ENCODE measurements at regions not wholly inside any gene's neighbourhood (a gene's known extent, or its start where the extent isn't known, plus 50 kb on each side); places are given as distances from the start of the nearest gene placed in this dataset.

- no peak overlapping the region for H3K23ac ChIP-seq (ENCODE audit: low read depth, low read length)
- no peak for DNase-seq
- no peak overlapping the region for H3K4me2 ChIP-seq (ENCODE audit: low read depth, low read length)
- H3K9me3 ChIP-seq (ENCODE audit: control insufficient read depth, insufficient read depth, low read length) = no peaks in the 10 kb centered on the region
- no peak overlapping the region for H3K56ac ChIP-seq (ENCODE audit: extremely low read depth, insufficient read depth, low read length)
- no peak overlapping the region for H3K9ac ChIP-seq (ENCODE audit: low read depth, low read length)
- no peaks in the 10 kb centered on the region for H3K79me1 ChIP-seq (ENCODE audit: low read depth in 1 of 2, low read length in 2 of 2)
- no peaks in the 10 kb centered on the region for H3K9me1 ChIP-seq (ENCODE audit: insufficient read depth, low read length)
- H2AK9ac ChIP-seq (replicated peaks; ENCODE audit: low read depth, low read length, poor library complexity) = no peak overlapping the region
- H3K14ac ChIP-seq (replicated peaks; ENCODE audit: low read depth, low read length) = no peak overlapping the region
- intact Hi-C loops (cut with micrococcal nuclease) (no loop called here), dilution Hi-C loops (cut with HindIII; ENCODE audit: low sequenced_read_pairs, unreplicated experiment) (no loop called here), in situ Hi-C loops (cut with MboI; ENCODE audit: low sequenced_read_pairs) (no loop called here)
- no peaks in the 10 kb centered on the region for H3K27me3 ChIP-seq (ENCODE audit: control insufficient read depth, insufficient read depth, low read length)
- H2AK5ac ChIP-seq (ENCODE audit: low read depth, low read length) = no peak overlapping the region
- no peak overlapping the region for H2BK5ac ChIP-seq (ENCODE audit: low read depth, low read length, poor library complexity, severe bottlenecking)
- H4K5ac ChIP-seq (ENCODE audit: low read depth, low read length) = no peak overlapping the region
- no peak overlapping the region for H4K91ac ChIP-seq (ENCODE audit: insufficient read depth, low read depth, low read length)
- no peak overlapping the region for H4K8ac ChIP-seq (ENCODE audit: low read depth in 2 of 2, low read length in 2 of 2)
- no peak for ATAC-seq (ENCODE audit: low read depth)
- no peak overlapping the region for H3K4me3 ChIP-seq (ENCODE audit: insufficient read depth, low read depth, low read length)
- no peak overlapping the region for H3K18ac ChIP-seq (ENCODE audit: low read depth, low read length)
- no peak overlapping the region for H3K27ac ChIP-seq (ENCODE audit: insufficient read depth, low read length)
- CTCF ChIA-PET = no interaction called here
- H3K4ac ChIP-seq (ENCODE audit: low read depth, low read length) = no peak overlapping the region
- no peak overlapping the region for H2BK120ac ChIP-seq (ENCODE audit: low read depth, low read length)
- TF ChIP-seq RAD21 (IDR thresholded peaks at IDR 0.05; ENCODE audit: low read length) (no peak), BHLHE40 (IDR thresholded peaks at IDR 0.05; ENCODE audit: low read depth, low read length) (no peak), RFX5 (IDR thresholded peaks at IDR 0.05; ENCODE audit: low read depth, low read length) (no peak), CTCF (conservative IDR thresholded peaks at IDR 0.05; ENCODE audit: low read depth, low read length) (no peak), RCOR1 (IDR thresholded peaks at IDR 0.05; ENCODE audit: insufficient replicate concordance, low read length) (no peak), USF2 (IDR thresholded peaks at IDR 0.05; ENCODE audit: low read depth, low read length) (no peak), MAFK (IDR thresholded peaks at IDR 0.05; ENCODE audit: low read depth, low read length) (no peak), CHD1 (IDR thresholded peaks at IDR 0.05; ENCODE audit: low read depth, low read length) (no peak), SMC3 (IDR thresholded peaks at IDR 0.05; ENCODE audit: low read depth, low read length) (no peak), ELK1 (IDR thresholded peaks at IDR 0.05; ENCODE audit: borderline replicate concordance, low read depth, low read length) (no peak), MXI1 (IDR thresholded peaks at IDR 0.05; ENCODE audit: borderline replicate concordance, low read depth, low read length) (no peak)
- H2BK15ac ChIP-seq (ENCODE audit: low read depth, low read length) = no peak overlapping the region
- no TSS peak for BruUV-seq (replicated peaks)
- H4K20me1 ChIP-seq (ENCODE audit: insufficient read depth, low read length) = no peaks in the 10 kb centered on the region
- H3K4me1 ChIP-seq (ENCODE audit: control insufficient read depth, insufficient read depth, low read length) = 0 out of 2 replicates have a peak, but pooled peaks cover 2% of the 10 kb centered on the region
- no peak overlapping the region for H2AFZ ChIP-seq (replicated peaks; ENCODE audit: low read length, poor library complexity)
- POLR2A ChIA-PET (ENCODE audit: unreplicated experiment) = no interaction called here
- H3K36me3 ChIP-seq (ENCODE audit: control insufficient read depth, insufficient read depth, low read length) = no peaks in the 10 kb centered on the region
- whole genome bisulfite sequencing, 2 experiments (ENCODE audit: extremely low coverage in 2 of 2, insufficient read length in 1 of 2) = no CpG with 5 or more reads among the region's 2 CpGs
- H2BK20ac ChIP-seq (ENCODE audit: low read depth, low read length) = no peak overlapping the region
These were observed 476.7 kb upstream of the ETAA1 start for GRCh38 chr2:66920415-66920814.

Data from IMR-90 (cell line).